ENCODE measurements at regions not wholly inside any gene's neighbourhood (a gene's known extent, or its start where the extent isn't known, plus 50 kb on each side); places are given as distances from the start of the nearest gene placed in this dataset.

DNA sequence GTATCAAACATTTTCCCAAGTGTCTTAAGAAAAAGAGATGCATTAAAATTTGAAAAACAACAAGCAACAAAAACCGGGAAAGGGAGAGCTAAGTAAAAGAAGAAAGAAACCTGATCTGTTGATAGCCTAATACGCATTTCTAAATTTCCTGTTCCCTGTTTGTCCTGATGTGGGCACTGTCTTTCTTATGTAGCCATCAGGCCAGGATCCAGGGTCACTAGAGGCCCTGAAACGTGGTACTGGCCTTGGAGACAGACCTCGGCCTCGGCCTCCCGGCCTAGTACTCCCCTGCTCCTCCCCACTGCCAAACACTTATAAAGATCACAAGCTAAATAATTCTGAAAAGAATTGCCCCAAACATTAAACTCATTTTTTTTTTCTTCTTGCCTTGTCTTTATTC is 547.2 kb downstream of the IRX1 start:
- TF ChIP-seq FOXA1 (IDR thresholded peaks at IDR 0.05) (no peak), BHLHE40 (IDR thresholded peaks at IDR 0.05; ENCODE audit: borderline replicate concordance) (no peak), FOXK2 (IDR thresholded peaks at IDR 0.05) (no peak), LEF1 (IDR thresholded peaks at IDR 0.05; ENCODE audit: borderline replicate concordance) (no peak), HDGF (IDR thresholded peaks at IDR 0.05; ENCODE audit: borderline replicate concordance) (no peak), TARDBP (IDR thresholded peaks at IDR 0.05) (no peak), ELF4 (IDR thresholded peaks at IDR 0.05) (no peak), L3MBTL2 (conservative IDR thresholded peaks at IDR 0.05) (no peak), ARNT (IDR thresholded peaks at IDR 0.05) (no peak), SUZ12 (IDR thresholded peaks at IDR 0.05) (no peak), CTBP1 (IDR thresholded peaks at IDR 0.05; ENCODE audit: borderline replicate concordance) (no peak), NFRKB (IDR thresholded peaks at IDR 0.05) (no peak), ZNF384 (IDR thresholded peaks at IDR 0.05) (no peak), FOXM1 (IDR thresholded peaks at IDR 0.05; ENCODE audit: borderline replicate concordance) (no peak), SP1 (IDR thresholded peaks at IDR 0.05) (no peak)
- TF ChIP-seq, protein P1, sequence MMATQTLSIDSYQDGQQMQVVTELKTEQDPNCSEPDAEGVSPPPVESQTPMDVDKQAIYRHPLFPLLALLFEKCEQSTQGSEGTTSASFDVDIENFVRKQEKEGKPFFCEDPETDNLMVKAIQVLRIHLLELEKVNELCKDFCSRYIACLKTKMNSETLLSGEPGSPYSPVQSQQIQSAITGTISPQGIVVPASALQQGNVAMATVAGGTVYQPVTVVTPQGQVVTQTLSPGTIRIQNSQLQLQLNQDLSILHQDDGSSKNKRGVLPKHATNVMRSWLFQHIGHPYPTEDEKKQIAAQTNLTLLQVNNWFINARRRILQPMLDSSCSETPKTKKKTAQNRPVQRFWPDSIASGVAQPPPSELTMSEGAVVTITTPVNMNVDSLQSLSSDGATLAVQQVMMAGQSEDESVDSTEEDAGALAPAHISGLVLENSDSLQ (IDR thresholded peaks at IDR 0.05) = no peak
- ChIA-PET CTCF (no interaction called here), POLR2A (no interaction called here)
- DNase-seq (ENCODE audit: extremely low spot score) = no peak

DNA sequence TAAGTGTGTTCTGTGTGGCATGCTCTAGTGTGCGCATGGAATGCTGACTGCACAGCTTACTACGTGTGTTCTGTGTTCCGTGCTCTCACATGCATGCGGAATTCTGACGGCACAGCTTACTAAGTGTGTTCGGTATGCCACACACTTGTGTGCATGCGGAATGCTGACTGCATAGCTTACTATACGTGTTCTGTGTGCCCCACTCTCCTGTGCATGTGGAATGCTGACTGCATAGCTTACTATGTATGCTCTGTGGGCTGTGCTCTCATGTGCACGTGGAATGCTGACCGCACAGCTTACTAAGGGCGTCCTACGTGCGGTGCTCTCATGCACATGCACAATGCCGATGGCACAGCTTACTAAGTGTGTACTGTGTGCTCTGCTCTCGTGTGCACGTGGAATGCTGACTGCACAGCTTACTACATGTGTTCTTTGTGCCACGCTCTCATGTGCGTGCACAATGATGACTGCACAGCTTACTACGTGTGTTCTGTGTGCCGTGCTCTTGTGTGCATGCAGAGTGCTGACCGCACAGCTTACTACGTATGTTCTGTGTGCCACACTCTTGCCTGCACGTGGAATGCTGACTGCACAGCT is 548.9 kb downstream of the IRX1 start:
- ChIA-PET CTCF (no interaction called here), POLR2A (no interaction called here)
- no peak for TF ChIP-seq BHLHE40 (IDR thresholded peaks at IDR 0.05; ENCODE audit: borderline replicate concordance)
- no peak for TF ChIP-seq SP1 (IDR thresholded peaks at IDR 0.05)
- no peak for TF ChIP-seq L3MBTL2 (conservative IDR thresholded peaks at IDR 0.05)
- TF ChIP-seq FOXM1 (IDR thresholded peaks at IDR 0.05; ENCODE audit: borderline replicate concordance) = no peak
- no peak for TF ChIP-seq FOXK2 (IDR thresholded peaks at IDR 0.05)
- no peak for TF ChIP-seq ELF4 (IDR thresholded peaks at IDR 0.05)
- no peak for TF ChIP-seq ARNT (IDR thresholded peaks at IDR 0.05)
- no peak for DNase-seq (ENCODE audit: extremely low spot score)

DNA sequence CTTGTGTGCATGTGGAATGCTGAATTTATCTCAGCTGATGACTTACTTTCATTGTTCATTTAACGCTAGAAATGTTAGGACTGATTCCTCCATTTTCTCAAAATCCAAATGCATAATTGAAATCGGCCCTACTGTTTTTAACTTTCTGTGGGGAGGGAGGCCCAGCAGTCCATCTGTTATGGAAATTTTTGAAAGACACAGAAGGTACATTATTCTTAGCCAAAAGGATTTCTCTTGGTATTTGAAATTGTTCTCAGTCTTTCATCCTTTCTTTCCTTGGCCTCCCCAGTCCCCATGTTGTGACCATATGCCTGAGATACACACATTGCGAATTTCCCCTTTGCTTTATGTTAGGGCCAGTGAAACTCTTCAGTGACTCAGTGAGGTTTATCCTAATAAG is 549.9 kb downstream of the IRX1 start:
- no peak for DNase-seq (ENCODE audit: extremely low spot score)
- TF ChIP-seq SP1 (IDR thresholded peaks at IDR 0.05) = no peak
- ChIA-PET CTCF (no interaction called here), POLR2A (no interaction called here)

DNA sequence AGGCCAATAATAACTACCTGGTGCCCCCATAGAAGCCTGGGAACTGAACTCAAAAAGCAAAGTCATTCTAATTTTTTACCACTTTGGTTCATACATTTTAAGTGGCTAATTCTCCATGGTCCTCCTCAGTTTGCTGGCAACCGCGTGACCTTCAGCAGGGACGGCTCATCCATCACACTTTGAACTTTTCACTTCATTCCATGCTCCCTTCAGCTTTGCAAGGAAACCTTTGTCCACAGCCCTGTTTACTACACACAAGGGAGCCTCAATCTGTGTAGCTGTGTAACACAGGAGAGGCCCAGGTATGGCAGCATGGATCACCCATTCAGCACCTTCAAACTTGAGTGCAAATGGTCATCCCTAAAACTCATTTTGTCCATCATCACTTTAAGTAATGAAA is 552.4 kb downstream of the IRX1 start:
- POLR2A ChIA-PET = no interaction called here
- TF ChIP-seq FOXK2 (IDR thresholded peaks at IDR 0.05) (no peak), ZNF384 (IDR thresholded peaks at IDR 0.05) (no peak), LEF1 (IDR thresholded peaks at IDR 0.05; ENCODE audit: borderline replicate concordance) (no peak), FOXM1 (IDR thresholded peaks at IDR 0.05; ENCODE audit: borderline replicate concordance) (no peak), CTBP1 (IDR thresholded peaks at IDR 0.05; ENCODE audit: borderline replicate concordance) (no peak), TARDBP (IDR thresholded peaks at IDR 0.05) (no peak), ARNT (IDR thresholded peaks at IDR 0.05) (no peak), HDGF (IDR thresholded peaks at IDR 0.05; ENCODE audit: borderline replicate concordance) (no peak), BHLHE40 (IDR thresholded peaks at IDR 0.05; ENCODE audit: borderline replicate concordance) (no peak), ELF4 (IDR thresholded peaks at IDR 0.05) (no peak), SUZ12 (IDR thresholded peaks at IDR 0.05) (no peak), L3MBTL2 (conservative IDR thresholded peaks at IDR 0.05) (no peak), SP1 (IDR thresholded peaks at IDR 0.05) (no peak), FOXA1 (IDR thresholded peaks at IDR 0.05) (no peak), NFRKB (IDR thresholded peaks at IDR 0.05) (no peak)
- TF ChIP-seq, protein P1 (IDR thresholded peaks at IDR 0.05) = no peak
- CTCF ChIA-PET = no interaction called here
- no peak for DNase-seq (ENCODE audit: extremely low spot score)

DNA sequence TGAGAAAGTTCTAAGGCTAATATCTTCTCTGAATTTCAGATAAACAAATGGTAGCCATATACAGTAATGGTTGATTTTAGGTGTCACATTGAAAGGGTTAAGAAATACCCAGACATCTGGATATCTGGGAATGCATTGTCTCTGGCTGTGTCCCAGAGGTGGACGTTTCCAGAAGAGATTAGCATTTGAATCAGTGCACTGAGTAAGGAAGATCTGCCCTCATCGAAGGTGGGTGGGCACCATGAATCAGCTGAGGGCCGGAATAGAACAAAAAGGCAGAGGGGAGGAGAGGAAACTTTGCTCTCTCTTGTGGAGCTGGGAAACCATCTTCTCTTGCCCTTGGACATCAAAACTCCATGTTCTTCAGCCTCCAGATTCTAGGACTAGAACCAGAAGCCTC is 554.4 kb downstream of the IRX1 start:
- ChIA-PET CTCF (no interaction called here), POLR2A (no interaction called here)
- no peak for TF ChIP-seq BHLHE40 (IDR thresholded peaks at IDR 0.05; ENCODE audit: borderline replicate concordance)
- TF ChIP-seq FOXK2 (IDR thresholded peaks at IDR 0.05) = no peak
- TF ChIP-seq ARNT (IDR thresholded peaks at IDR 0.05) = no peak
- TF ChIP-seq SUZ12 (IDR thresholded peaks at IDR 0.05) = no peak
- no peak for TF ChIP-seq CTBP1 (IDR thresholded peaks at IDR 0.05; ENCODE audit: borderline replicate concordance)
- no peak for TF ChIP-seq HDGF (IDR thresholded peaks at IDR 0.05; ENCODE audit: borderline replicate concordance)
- TF ChIP-seq FOXA1 (IDR thresholded peaks at IDR 0.05) = no peak
- TF ChIP-seq NFRKB (IDR thresholded peaks at IDR 0.05) = no peak
- TF ChIP-seq, protein P1 (IDR thresholded peaks at IDR 0.05) = no peak
- no peak for TF ChIP-seq ZNF384 (IDR thresholded peaks at IDR 0.05)
- TF ChIP-seq FOXM1 (IDR thresholded peaks at IDR 0.05; ENCODE audit: borderline replicate concordance) = no peak
- TF ChIP-seq LEF1 (IDR thresholded peaks at IDR 0.05; ENCODE audit: borderline replicate concordance) = no peak
- no peak for TF ChIP-seq L3MBTL2 (conservative IDR thresholded peaks at IDR 0.05)
- TF ChIP-seq SP1 (IDR thresholded peaks at IDR 0.05) = no peak
- TF ChIP-seq TARDBP (IDR thresholded peaks at IDR 0.05) = no peak
- TF ChIP-seq ELF4 (IDR thresholded peaks at IDR 0.05) = no peak
- DNase-seq (ENCODE audit: extremely low spot score) = no peak

DNA sequence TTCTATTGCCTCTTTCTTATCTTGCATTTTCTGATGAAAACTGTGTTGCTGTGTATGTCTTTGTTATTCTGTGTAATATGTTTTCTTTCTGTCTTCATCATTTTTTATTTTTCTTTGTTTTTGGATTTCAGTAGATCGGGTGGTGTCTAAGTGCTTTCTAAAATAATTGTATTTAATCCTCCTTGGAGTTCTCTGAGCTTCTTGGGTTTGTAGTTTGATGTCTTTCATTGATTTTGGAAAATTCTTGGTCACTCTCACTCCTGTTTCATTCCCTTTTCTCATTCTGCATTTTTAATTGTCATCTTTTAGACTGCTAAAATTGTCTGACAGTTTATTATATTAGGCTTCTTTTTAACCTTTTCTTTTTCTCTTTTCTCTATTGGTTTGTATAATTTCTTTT is 560.5 kb downstream of the IRX1 start:
- TF ChIP-seq SP1 (IDR thresholded peaks at IDR 0.05) (no peak), ZNF384 (IDR thresholded peaks at IDR 0.05) (no peak), FOXA1 (IDR thresholded peaks at IDR 0.05) (no peak), ARNT (IDR thresholded peaks at IDR 0.05) (no peak), FOXK2 (IDR thresholded peaks at IDR 0.05) (no peak)
- ChIA-PET POLR2A (no interaction called here), CTCF (no interaction called here)
- DNase-seq (ENCODE audit: extremely low spot score) = no peak

Measured in HEK293T (cell line).